ENCODE measurements at regions not wholly inside any gene's neighbourhood (a gene's known extent, or its start where the extent isn't known, plus 50 kb on each side); places are given as distances from the start of the nearest gene placed in this dataset.

DNA sequence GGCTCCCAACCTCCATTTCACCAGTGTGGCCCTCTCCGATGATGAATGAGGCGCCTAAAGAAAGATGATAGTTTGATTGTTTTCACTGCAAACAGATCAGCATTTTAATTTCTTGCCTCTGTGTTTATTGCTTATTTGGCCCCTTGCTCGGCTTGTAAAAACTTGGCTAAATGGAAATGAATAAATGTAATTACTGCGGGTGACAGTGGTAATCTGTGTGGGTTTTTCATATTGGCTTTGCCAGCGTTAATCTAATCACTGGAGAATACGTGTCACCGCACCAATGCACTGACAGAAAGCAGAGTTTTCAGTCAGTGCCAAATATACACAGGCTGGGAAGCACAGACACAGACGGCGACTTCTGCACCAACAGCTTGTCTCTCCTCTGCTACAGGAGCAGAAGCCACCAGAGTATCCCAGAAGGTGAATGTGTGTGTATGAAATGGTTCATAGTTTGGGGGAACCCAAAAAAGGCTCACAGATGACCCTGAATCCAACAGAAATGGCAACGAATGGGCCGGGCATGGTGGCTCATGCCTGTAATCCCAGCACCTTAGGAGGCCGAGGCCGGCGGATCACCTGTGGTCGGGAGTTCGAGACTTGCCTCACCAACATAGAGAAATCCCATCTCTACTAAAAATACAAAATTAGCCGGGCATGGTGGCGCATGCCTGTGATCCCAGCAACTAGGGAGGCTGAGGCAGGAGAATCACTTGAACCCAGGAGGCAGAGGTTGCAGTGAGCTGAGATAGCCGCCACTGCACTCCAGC, 534.0 kb downstream of the PKHD1 start:
- DNase-seq: no peak

DNA sequence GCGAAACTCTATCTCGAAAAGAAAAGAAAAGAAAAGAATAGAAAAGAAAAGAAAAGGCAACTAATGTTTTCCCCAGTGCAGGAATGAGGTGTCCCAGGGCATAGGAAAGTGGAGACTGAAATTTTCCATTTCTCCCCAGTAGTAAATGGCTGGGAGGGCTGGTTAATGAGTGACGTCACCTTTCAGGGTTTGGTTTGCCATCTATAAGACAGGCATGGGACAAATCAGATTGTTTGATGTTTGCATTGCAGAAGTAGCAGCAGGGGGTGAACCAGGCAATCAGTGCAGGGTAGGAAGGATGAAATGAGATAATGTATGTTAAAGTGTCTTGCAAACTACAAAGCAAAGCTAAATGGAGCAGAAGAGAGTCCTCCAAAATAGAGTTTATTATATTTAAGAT, 533.4 kb downstream of the PKHD1 start:
- no peak for DNase-seq

DNA sequence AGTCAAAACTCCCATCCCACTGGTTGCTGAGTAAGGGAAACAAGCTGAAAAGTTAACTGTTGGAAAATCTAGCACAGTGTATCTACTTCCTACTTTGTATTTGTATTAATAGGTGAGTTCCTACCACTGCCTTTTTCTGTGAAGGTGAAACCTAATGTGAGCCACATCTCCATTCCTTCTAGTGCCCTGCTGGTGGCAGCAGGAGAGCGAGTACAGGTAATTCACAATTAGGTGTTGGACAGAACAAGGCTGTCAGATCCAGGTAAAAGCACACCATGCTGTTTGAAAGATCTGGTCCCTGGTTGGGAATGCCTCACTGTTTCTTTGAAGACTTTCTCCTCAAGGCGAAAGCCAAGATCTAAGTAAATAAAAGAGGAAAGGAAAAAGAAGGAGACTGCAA, 528.4 kb downstream of the PKHD1 start:
- DNase-seq: no peak

DNA sequence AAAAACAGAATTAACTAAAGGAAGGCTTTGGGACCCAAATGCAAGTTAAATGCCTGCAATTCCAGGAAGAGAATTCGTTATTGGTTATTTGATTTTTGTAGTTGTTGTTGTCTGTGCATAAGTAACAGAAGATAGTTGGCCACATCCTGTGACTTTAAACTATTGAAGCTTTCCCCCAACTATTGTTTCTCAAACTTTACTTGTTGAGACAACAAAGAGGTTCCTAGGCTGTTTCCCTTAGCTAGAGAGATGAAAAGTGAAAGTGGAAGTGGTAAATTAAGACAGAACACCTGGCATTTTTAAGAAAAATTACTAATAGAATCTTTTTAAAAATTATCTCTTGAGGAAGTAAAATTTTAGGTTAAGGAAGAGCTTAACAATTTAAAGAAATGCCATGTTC, 525.2 kb downstream of the PKHD1 start:
- no peak for DNase-seq

All from fibroblast of skin of abdomen (primary cell).